ENCODE measurements at regions not wholly inside any gene's neighbourhood (a gene's known extent, or its start where the extent isn't known, plus 50 kb on each side); places are given as distances from the start of the nearest gene placed in this dataset.

- no peak for DNase-seq
Observed at GRCh38 chr1:29664711-29665110, 428.4 kb downstream of the PTPRU start.

DNA sequence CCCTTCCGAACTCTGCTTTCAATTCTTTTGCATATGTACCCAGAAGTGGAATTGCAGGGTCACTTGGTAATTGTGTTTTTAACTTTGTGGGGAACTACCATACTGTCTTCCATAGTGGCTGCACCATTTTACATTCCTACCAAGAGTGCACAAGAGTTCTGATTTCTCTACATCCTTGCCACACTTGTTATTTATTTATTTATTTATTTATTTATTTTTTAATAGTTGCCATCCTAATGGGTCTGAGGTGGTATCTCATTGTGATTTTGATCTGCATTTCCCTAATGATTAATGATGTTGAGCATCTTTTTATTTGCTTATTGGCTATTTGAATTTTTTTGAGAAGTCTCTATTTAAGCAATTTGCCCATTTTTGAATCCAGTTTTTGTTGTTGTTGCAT, 422.4 kb downstream of the PTPRU start:
- DNase-seq: no peak

- peak in 1 of 2 experiments; percentile 1 for DNase-seq
Observed at GRCh38 chr1:29657816-29658215, 421.5 kb downstream of the PTPRU start.

GRCh38 chr1:29655945-29656850, 419.9 kb downstream of the PTPRU start:
- DNase-seq: peak; percentile 24 to 25

DNA sequence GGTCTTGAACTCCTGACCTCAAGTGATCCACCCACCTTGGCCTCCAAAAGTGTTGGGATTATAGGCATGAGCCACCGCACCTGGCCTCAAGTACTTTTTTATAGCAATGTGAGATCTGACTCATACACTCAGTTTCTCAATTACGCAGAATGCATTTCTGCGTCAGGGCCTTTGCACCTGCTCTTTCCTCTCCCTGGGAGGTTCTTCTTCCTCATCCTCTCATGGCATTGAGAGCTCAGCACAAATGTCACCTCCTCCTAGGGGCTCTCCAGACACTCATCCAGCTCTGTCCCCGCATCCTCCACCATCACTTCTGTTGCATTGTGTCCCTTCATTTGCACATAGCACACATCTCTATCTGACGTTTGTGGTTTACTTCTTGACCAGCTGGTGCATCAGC, 418.8 kb downstream of the PTPRU start:
- peak; percentile 2 to 7 for DNase-seq

- DNase-seq: no peak
Observed at GRCh38 chr1:29653886-29654450, 417.6 kb downstream of the PTPRU start.

DNA sequence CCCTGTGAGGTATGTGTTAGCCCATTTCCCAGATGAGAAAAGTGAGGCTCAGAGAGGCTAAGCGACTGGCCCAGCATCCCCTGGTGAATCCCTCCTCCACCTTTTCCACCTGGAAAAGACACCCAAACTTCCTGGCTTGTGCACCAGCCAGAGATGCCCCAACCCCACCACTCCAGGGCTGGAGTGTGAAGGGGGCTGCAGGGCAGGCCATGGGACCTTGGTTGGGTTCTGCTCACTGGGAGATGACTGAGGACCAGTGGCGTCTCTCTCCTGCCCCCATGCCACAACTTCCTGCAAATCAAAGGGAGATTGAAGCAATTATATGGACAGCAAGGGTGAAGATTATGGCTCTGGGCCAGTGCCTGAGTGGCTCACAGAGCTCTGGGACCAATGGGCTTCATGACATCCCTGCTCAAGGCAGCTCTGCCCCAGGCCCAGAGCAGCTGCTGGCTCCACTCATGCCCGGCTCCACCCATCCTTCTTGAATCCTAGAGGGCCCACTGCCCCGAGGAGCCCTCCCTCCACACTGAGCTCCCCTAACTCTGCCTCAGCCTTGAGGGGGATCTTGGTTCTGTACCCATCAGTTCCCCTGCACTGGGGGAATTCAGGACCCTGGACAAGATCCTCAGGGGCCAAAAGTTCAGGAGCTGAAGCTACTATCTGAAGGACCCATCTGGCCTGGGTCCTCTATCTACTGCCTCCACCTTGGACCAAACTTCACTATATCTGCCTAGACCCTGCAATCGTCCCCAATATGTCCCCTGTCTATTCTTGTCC, 416.9 kb downstream of the PTPRU start:
- peak in 1 of 2 experiments; percentile 4 for DNase-seq

GRCh38 chr1:29651684-29652665, 415.7 kb downstream of the PTPRU start:
- peak in 1 of 2 experiments; percentile 7 for DNase-seq

DNA sequence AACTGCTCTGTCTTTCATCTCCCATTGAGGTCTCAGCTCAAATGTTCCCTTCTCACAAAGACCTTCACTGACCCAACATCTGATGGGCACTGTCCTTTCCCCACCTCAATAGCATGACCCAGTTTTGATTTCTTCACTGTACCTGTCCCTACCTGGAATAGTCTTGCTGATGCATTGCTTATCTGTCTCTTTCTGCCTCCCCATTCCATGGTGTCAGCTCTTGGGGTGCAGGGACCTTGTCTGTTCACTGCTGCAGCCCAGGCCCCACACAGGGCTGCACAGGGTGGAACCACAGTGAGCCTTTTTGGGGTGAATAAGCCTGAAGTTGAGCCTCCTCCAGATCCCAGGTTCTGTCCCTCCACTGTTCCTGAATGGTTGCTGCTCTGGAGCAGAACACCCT, 414.9 kb downstream of the PTPRU start:
- DNase-seq: peak; percentile 2 to 3

DNA sequence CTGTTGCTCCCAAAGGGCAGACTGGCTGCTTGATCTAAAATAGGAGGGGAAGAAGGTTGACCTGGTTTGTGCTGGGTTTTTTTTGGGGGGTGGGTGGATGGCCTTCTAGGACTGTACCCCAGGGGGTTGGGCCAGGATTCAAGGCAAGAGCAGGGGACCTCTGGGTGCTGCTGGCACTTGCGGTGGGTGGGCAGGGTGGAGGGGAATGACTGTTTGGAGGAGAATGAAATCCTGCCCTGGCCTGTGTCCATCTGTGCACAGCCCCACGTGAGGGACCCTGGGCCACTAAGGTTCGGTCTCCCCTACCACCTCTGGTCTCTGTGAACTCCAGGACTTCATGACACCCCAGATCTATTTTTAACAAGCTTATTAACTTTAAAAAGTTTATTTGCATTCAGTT, 414.2 kb downstream of the PTPRU start:
- no peak for DNase-seq

GRCh38 chr1:29650041-29650400, 413.7 kb downstream of the PTPRU start:
- DNase-seq: no peak

- DNase-seq: peak; percentile 6 to 7
Observed at GRCh38 chr1:29649189-29650040, 413.1 kb downstream of the PTPRU start.

DNA sequence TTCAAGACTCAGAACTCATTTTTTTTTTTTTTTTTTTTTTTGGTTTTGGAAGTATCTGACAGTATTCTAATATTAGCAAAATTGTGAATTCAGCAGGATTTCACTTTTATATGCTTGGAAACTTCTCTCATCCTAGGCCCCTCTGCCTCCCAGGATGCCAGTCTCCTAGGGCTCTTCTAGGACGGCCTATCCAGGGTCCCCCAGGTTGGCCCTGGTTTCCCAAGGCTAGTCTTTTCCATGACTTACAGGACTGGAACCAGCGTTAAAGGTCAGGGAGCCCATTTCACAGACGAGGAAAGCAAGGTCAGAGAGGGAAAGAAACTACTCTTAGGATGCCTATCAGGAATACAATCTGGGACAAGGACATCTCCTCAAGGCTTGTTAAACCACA, 412.5 kb downstream of the PTPRU start:
- DNase-seq: peak; percentile 2 to 4

- no peak for DNase-seq
Observed at GRCh38 chr1:29648026-29648425, 411.7 kb downstream of the PTPRU start.

DNA sequence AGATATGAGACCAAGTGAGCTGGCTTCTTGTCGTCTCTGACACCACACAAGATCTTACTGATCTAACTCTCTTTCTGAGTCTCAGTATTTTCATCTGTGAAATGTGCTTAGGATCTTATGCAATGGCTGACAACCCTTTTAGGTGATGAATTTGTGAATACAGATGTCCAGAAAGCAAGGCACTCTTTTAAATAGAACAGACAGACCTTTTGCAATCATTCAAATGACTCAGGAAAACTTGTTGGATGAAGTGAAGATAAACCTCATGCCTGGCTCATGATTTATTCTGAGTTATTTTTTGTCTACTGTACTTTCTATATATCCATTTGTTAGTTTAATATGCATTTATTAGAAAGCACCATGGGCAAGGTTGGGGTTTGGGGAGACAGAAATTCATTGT, 411.3 kb downstream of the PTPRU start:
- no peak for DNase-seq

DNA sequence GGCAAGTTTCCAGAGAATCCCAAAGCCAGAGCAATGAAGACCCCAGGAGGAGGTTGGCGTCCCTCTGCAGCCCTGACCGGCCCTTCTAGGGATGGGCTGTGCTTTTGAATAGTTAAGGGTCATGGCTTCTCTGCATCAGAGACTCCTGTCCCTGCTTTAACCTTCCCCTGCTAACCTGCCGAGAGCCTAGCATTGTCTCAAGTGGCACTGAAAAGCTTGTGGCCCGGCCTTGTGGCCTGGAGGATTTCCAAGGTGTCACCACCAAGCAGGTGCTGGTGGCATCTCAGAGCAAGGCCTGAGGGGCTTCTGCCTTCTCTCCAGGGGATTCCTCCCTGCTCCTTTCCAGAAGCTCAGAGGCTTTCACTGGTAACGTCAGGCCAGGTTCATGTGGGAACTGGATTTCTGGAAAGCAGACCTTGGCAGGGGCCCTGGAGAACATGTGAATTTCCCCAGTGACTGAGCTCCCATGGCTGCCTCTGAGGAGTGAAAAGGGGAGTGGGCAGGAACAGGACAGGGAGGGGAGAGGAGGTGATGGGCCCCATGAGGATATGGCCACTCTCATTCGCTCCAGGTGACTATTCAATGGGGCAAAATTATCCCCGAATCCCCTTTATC, 409.9 kb downstream of the PTPRU start:
- DNase-seq: no peak

DNA sequence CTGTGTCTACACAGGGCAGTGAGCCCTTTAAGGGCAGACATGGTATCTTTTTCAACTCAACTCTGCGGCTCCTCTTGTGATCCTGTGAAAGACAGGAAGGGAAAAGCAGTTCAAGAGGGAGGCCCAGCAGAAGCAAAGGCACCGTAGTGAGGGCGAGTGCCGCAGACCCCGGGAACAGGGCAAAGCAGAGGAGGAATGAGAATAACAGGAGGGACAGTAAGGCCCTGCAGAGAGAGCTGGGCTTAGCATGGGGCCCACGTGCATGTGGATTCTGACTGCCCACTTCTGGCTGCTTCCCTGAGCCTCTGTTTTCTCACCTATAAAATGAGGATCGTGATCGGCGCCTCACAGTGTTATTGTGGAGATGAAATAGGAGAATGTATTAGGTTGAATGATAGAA, 409.3 kb downstream of the PTPRU start:
- DNase-seq: no peak

- no peak for DNase-seq
Observed at GRCh38 chr1:29644812-29645211, 408.5 kb downstream of the PTPRU start.

DNA sequence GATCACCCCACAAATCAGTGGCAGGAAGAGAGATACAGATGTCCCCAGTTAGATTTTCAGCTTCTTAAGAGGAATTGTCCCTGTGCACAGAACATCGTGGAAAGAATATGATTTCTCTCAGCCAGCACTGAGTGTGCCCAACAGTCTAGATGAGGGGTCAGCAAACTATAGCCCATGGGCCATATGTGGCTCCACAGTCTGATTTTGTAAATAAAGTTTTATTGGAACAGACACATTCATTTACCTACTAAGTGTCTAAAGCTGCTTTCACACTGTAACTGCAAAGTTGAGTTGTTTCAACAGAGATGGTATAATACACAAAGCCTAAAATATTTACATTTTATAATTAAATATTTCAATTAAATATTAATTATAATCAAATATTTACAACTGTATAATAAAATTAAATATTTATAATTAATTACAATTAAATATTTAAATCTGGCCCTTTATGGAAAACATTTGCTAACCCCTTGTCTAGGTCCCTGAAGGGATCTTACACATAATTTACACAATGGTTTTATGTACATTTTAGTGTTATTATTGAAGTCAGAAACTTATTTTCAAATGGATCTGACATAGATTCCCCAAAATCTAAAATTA, 407.6 kb downstream of the PTPRU start:
- no peak for DNase-seq

- DNase-seq: no peak
Observed at GRCh38 chr1:29643281-29643680, 407.0 kb downstream of the PTPRU start.

GRCh38 chr1:29642519-29642918, 406.2 kb downstream of the PTPRU start:
- no peak for DNase-seq

Data from activated T-cell treated with anti-CD3 and anti-CD28 coated beads, Interleukin-2, amount 50 U/mL, for 48 hours (primary cell).